K562 (cell line): ENCODE measurements at regions not wholly inside any gene's neighbourhood (a gene's known extent, or its start where the extent isn't known, plus 50 kb on each side); places are given as distances from the start of the nearest gene placed in this dataset.

Experiments
- BCLAF1 ChIP-seq, 2 experiments: fragments of 450-650 bp in 1 of 2; IDR thresholded peaks; 2 replicates each; pipeline ENCODE4 v1.6.1; 2011 to 2017; ENCODE audit warnings: low read depth in 2 of 2, antibody characterized with exemption in 1 of 2, borderline replicate concordance in 1 of 2, low read length in 1 of 2, mild to moderate bottlenecking in 1 of 2, mixed read lengths in 1 of 2; ENCODE audit not compliant: control insufficient read depth in 1 of 2
- CBFB ChIP-seq: sonication (generic); formaldehyde crosslinking; IDR thresholded peaks from 2 replicates; pipeline ENCODE4 v1.4.0; 2020; ENCODE audit warnings: mild to moderate bottlenecking, missing genetic modification reagents
- CHD4 ChIP-seq: fragments of 200-600 bp; sonication (generic); IDR thresholded peaks from 3 replicates; pipeline ENCODE4 v1.6.1; 2012; ENCODE audit warnings: low read depth, mild to moderate bottlenecking, mixed read lengths, low read length, inconsistent platforms; ENCODE audit not compliant: insufficient read depth, insufficient replicate concordance, poor library complexity, severe bottlenecking
- HMG20B ChIP-seq: fragments of 250-450 bp; sonication (Bioruptor Pico); IDR thresholded peaks from 2 replicates; pipeline ENCODE4 v1.5.0; 2021; ENCODE audit warnings: mild to moderate bottlenecking
- JUN ChIP-seq, 2 experiments: sonication (generic) in 1 of 2; formaldehyde crosslinking in 1 of 2; IDR thresholded peaks; 2 replicates each; pipeline versions ENCODE4 v1.6.1 to v1.8.0; 2012 to 2022; ENCODE audit warnings: borderline replicate concordance in 2 of 2, mild to moderate bottlenecking in 2 of 2, improper control_type of control experiment in 1 of 2, low read depth in 1 of 2, low read length in 1 of 2, missing genetic modification reagents in 1 of 2
- KLF13 ChIP-seq: fragments of 450-650 bp; IDR thresholded peaks from 2 replicates; pipeline ENCODE4 v1.6.1; 2016; ENCODE audit warnings: missing genetic modification characterization, low read depth, mild to moderate bottlenecking, missing compliant biosample characterization, moderate library complexity, borderline replicate concordance
- MCM3 ChIP-seq: fragments of 450-650 bp; IDR thresholded peaks from 2 replicates; pipeline ENCODE4 v1.6.1; 2016
- MXD1 ChIP-seq: fragments of 250-450 bp; sonication (Bioruptor Pico); IDR thresholded peaks from 2 replicates; pipeline ENCODE4 v1.8.0; 2021; ENCODE audit warnings: borderline replicate concordance, mild to moderate bottlenecking, moderate library complexity; ENCODE audit not compliant: poor library complexity, severe bottlenecking
- NCOR1 ChIP-seq: fragments of 450-650 bp; IDR thresholded peaks from 2 replicates; pipeline ENCODE4 v1.6.1; 2016; ENCODE audit warnings: mild to moderate bottlenecking, moderate library complexity
- POLR2A ChIP-seq: fragments of 450-650 bp; conservative IDR thresholded peaks from 2 replicates; pipeline ENCODE4 v1.6.1; 2016
- REST ChIP-seq, 2 experiments: fragments of 450-650 bp; formaldehyde crosslinking in 1 of 2; IDR thresholded peaks; 2 replicates each; pipeline versions ENCODE4 v1.4.0 to v1.6.1; 2014 to 2020; ENCODE audit warnings: mild to moderate bottlenecking in 2 of 2, borderline replicate concordance in 1 of 2, low read depth in 1 of 2
- TOE1 ChIP-seq, 2 experiments: fragments of 450-650 bp in 1 of 2; sonication (generic) in 1 of 2; formaldehyde crosslinking in 1 of 2; IDR thresholded peaks; 2 replicates each; pipeline versions ENCODE4 v1.7.1 to v1.8.0; 2016 to 2022; ENCODE audit warnings: borderline replicate concordance in 2 of 2, mild to moderate bottlenecking in 2 of 2, antibody characterized with exemption in 1 of 2, inconsistent platforms in 1 of 2, low read depth in 1 of 2, missing genetic modification reagents in 1 of 2, moderate library complexity in 1 of 2
- ZBTB2 ChIP-seq: fragments of 450-650 bp; IDR thresholded peaks from 2 replicates; pipeline ENCODE4 v1.6.1; 2016; ENCODE audit warnings: antibody characterized with exemption
- ZNF551 ChIP-seq: fragments of 250-450 bp; sonication (Bioruptor Pico); IDR thresholded peaks from 2 replicates; pipeline ENCODE4 v1.5.0; 2021; ENCODE audit warnings: mild to moderate bottlenecking, moderate library complexity

- no peak for TF ChIP-seq CHD4
- no peak for TF ChIP-seq CBFB (CRISPR knock-in tag)
- no peak for TF ChIP-seq MCM3
- TF ChIP-seq BCLAF1 (IDR thresholded peaks at IDR 0.05; ENCODE audit: borderline replicate concordance in 1 of 2, control insufficient read depth in 1 of 2, low read depth in 2 of 2, low read length in 1 of 2), result no peak
- TF ChIP-seq ZNF551 (CRISPR knock-in tag), result no peak
- no peak for TF ChIP-seq KLF13
- TF ChIP-seq NCOR1, result peak; percentile 31; the same call in 1 of the 2 replicates
- TF ChIP-seq POLR2A, result no peak
- TF ChIP-seq ZBTB2, result peak; percentile 91
- no peak for TF ChIP-seq JUN (IDR thresholded peaks at IDR 0.05; ENCODE audit: borderline replicate concordance, low read depth, low read length)
- no peak for TF ChIP-seq JUN (CRISPR knock-in tag; IDR thresholded peaks at IDR 0.05; ENCODE audit: borderline replicate concordance)
- TF ChIP-seq MXD1, result no peak
- peak; percentile 36; the same call in 1 of the 2 replicates for TF ChIP-seq TOE1 (IDR thresholded peaks at IDR 0.05; ENCODE audit: borderline replicate concordance)
- no peak for TF ChIP-seq TOE1 (CRISPR knock-in tag; IDR thresholded peaks at IDR 0.05; ENCODE audit: borderline replicate concordance, low read depth)
- TF ChIP-seq HMG20B, result no peak
- TF ChIP-seq REST (IDR thresholded peaks at IDR 0.05; ENCODE audit: borderline replicate concordance), result no peak
- TF ChIP-seq REST (CRISPR knock-in tag; IDR thresholded peaks at IDR 0.05; ENCODE audit: low read depth), result no peak
These were observed 72.3 kb downstream of the PRR15 start (continued) for GRCh38 chr7:29636009-29636351.
